HuH-7 (cell line): ENCODE measurements at regions not wholly inside any gene's neighbourhood (a gene's known extent, or its start where the extent isn't known, plus 50 kb on each side); places are given as distances from the start of the nearest gene placed in this dataset.
"Not testable (repeated sequence)": the region's sequence is repeated elsewhere in the genome, so short reads cannot be mapped to it uniquely, and the experiment has no call there.

Experiments used
- DNase-seq: peaks from one replicate; pipeline ENCODE4 v3.0.0; 2011; ENCODE audit warnings: low spot score

DNA sequence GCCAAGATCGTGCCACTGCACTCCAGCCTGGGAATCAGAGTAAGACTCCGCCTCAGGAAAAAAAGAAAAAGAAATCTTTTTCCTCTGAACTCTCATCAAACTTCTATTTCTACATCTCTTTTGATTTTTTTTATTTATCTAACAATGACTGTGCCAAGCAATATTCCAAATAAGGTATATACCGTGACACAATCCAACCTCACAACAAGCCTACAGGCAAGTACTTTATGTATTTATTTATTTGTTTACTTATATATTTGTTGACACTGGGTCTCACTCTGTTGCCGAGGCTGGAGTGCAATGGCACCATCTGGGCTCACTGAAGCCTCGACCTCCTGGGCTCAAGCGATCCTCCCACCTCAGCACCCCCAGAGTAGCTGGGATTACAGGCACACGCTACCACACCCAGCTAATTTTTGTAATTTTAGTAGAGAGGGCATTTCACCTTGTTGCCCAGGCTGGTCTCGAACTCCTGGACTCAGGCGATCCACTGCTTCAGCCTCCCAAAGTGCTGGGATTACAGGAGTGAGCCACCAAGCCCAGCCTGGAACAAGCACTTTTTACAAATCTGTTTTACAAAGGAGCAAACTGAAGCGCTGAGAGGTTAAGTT, 94.9 kb upstream of the CHD2 start:
- no peak for DNase-seq

DNA sequence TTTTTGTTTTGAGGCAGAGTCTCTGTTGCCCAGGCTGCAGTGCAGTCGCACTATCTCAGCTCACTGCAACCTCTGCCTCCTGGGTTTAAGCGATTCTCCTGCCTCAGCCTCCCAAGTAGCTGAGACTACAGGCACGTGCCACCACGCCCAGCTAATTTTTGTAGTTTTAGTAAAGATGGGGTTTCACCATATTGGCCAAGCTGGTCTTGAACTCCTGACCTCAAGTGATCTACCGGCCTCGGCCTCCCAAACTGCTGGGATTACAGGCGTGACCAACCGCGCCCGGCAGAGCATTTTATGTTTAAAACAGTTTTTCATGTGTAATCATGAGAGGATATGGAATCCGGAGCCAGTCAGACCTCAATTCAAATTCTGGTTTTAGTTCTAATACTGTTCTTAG, 94.0 kb upstream of the CHD2 start:
- not testable (repeated sequence) for DNase-seq

DNA sequence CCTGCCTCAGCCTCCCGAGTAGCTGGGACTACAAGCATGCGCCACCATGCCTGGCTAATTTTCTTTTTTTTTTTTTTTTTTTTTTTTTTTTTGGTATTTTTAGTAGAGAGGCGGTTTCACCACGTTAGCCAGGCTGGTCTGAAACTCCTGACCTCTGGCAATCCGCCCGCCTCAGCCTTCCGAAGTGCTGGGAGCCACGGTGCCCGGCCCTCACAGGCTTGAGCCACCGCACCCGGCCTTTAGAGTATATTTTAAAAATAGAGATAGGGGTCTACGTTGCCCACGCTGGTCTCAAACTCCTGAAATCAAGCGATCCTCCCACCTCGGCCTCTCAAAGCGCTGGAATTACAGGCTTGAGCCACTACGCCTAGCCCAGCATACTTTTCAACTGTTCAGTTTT, 93.4 kb upstream of the CHD2 start:
- DNase-seq, result no peak

DNA sequence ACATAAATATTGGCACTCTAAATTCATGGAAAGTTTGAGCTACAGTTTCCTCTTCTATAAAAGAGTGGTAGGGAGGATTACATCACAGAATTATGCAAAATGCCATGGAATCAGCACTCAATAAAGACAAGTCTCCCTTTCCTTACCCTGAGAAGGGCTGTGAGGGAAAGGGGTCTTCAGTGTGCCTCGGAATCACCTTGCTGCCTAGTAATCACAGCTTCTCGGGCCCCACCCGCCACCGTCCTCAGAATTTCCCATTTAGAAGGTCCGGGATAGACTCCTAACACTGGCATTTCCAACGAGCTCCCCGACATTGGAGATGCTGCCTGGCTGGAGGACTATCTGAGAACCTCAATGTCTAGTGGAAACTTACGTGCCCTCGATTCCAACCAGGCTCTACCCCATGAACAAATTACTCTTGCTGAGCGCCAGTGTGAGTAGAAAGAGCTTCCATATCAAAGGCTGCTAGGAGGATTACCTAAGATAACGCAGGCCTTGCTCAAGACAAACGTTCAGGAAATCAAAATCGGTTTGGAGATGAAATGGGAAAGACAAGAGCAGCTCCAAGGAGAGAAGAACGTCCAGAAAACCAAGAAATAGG, 92.1 kb upstream of the CHD2 start:
- DNase-seq, result no peak

DNA sequence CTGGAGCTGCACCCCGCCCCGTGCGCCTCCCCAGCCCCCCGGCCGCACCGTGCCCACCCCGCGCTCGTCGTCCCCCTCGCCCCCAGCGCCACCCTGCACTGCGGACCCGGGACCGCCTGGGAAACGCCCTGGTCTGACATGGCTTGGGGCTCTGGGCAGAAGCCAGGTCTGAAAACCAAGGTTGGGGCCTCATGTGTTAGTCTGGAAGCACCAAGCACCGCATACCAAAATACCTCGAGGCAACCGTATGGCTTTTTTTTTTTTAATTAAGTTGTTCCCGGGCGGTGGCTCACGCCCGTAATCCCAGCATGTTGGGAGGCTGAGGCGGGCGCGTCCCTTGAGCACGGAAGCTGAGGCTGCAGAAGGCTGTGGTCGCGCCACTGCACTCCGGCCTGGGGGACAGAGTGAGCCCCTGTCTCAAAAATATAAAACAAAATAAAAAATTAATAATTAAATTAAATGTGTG, 91.5 kb upstream of the CHD2 start:
- peak; percentile 51 for DNase-seq

DNA sequence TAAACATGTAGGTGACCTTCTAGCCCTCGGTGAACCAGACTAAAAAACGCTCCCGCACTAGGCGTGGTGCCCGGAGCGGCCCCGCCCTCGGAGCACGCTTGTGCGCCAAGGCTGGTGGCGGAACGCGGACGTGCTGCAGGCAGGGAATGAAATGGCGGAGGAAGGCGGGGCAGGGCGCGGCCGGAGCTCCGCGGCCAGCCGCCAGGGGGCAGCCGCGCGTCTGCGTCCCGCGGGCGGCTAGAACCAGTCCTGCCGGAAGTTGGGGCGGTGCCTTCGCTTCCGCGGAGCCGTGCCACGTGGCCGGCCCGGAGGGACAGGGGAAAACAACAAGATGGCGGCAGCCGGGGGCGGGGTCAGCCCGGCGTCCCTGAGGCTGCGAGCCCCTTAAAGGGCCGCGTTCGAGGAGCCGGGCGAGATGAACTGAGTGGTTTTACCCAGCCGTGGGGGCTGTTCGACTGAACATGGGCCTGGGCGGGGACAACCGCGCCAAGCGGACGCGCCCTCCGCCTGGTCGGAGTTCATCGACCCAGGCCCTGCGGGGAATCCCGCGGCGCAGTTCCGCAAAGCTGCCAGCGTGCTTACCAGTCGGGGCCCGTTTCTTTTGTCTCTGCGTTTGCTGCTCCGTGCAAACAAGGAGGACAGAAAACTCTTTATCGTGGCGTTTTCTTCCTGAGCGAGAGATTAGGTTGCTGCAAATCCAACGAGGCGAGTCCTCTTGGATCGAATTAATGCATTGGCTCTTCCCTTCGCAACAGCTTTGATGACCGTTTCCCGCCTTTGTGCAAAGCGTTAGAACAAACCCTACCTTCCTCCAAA, 90.9 kb upstream of the CHD2 start:
- peak; percentile 97 for DNase-seq

DNA sequence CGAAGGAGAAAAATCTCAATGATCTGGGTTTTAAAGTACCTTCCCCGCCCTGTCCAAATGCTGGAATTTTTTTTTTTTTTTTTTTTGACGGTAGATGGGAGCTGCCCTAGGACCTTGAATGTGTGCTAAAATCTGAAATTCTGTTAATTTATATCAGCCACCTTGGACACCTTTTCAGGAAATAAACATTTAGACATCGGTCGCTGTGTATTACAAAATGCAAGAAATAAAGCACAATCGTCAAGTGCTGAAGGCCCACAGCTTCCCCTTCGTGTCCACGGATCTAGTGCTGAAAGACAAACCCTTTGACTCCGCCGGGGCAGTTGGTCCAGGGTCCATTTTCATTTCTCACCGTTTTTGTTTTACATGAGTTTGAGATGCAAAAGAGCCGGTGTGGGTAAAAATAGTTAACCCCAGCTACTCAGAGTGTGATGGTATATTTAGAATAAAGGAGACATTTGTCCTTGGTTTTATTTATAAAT, 90.2 kb upstream of the CHD2 start:
- no peak for DNase-seq

DNA sequence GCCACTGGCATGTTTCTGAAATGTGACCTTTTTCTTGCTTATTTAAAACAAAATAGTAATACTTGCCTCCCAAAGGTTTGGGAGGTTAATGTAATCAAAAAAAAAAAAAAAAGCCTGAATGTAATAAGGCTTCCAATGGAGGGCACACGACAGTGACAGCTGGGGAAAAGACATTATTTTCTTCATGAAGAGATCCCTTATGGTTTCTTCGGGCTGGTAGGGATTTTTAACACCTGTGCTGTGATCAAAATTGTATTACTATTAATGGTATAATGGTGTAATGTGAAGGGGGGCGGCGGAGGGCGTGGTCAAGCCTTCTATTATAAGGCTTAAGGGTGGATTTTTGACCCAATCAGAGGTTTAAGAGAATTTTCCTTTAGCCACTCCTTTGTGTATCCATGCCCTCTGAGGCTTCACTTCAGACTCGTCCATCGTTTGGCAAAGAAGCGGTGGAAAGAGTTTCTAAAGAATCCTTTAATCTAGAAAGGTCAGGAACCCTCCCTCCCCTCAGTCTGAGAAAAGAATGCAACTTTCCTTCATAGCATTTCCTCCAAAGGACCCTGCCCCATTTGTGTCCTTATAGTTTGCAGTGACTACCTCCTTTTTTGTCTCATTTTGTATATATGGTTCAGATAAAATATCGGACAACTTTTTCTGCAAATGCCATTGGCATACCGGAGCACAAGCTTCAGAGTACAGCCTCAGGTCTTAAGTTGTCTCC, 89.5 kb upstream of the CHD2 start:
- peak; percentile 77 for DNase-seq

DNA sequence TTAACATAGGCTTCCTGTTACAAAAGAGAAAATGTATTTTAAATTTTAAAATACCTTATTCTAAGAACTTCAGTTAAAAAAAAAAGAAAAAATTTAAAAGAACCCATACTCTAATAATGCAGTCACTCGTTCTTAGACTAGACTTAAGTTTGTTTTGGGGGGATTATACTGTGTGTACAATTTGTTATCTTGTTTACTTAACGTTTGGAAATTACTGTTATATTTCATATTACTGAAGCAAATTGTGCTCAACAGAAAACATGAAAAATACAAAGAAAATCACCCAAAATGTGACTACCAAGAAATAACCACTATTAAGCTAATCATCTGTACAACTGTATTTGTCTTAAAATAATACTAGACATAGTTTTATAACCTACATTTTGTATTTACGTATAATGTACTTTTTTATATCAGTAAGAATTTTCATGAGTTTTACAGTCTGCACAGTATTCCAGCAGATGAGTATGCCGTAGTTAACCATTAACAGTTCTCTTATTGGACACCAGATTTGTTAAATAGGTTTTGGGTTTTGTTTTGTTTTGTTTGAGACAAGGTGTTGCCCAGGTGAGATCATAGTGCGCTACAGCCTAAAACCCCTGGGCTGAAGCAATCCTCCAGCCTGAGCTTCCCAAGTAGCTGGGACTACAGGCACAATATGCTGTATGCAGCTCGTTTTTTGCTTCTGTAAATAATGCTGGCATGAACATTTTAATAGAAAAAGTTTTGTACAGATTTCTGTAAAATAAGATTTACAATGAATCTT, 88.8 kb upstream of the CHD2 start:
- no peak for DNase-seq

DNA sequence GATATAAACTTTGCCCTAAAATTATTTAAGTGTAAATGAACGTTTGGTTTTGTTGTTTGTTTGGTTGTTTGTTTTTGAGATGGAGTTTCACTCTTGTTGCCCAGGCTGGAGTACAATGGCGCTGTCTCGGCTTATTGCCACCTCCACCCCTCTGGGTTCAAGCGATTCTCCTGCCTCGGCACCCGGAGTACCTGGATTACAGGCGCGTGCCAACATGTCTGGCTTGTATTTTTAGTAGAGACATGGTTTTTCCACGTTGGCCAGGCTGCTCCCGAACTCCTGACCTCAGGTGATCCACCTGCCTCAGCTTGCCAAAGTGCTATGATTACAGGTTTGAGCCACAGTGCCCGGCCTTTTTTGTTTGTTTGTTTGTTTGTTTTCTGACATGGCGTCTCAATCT, 87.9 kb upstream of the CHD2 start:
- DNase-seq, result no peak

DNA sequence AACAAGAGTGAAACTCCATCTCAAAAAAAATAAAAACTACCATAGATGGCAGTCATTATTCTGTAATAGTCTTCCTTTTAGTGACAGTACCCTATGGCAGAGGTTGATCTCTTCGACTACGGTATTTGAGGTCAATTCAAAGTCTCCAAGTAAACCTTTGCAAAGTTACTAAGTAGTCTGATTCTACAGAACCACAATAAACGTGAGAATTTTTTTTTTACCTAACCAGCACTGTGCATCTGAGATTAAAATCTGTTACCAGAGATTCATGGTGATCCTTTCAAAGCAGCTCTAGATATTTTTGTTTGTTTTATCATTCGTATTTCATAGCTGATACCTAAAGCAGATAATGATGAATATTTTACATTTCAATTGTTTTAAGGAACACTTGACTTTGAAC, 86.6 kb upstream of the CHD2 start:
- DNase-seq, result no peak

DNA sequence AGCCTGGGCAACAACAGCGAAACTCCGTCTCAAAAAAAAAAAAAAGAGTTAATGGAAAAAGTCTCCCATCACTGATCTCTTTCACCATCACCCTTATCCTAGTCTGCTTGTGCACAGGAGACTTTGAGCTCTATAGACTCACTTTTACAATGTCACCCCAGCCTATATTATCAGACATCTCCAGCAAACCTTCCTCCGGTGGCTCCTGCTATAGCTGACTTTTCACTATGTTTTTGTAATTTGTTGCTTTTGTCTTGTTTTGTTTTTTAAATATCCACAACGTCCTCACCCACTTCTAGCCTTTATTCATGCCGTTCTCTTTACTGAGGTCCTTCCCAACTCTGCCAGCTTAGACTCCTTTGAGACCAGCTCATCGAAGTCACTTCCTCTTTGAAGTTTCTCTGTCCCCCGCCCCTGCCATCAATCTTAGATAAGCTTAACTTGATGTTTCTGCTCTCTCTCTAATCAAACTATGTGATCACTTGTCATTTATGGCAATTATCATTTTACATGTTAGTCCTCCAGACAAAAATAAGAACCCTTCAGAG, 82.7 kb upstream of the CHD2 start:
- DNase-seq, result no peak

DNA sequence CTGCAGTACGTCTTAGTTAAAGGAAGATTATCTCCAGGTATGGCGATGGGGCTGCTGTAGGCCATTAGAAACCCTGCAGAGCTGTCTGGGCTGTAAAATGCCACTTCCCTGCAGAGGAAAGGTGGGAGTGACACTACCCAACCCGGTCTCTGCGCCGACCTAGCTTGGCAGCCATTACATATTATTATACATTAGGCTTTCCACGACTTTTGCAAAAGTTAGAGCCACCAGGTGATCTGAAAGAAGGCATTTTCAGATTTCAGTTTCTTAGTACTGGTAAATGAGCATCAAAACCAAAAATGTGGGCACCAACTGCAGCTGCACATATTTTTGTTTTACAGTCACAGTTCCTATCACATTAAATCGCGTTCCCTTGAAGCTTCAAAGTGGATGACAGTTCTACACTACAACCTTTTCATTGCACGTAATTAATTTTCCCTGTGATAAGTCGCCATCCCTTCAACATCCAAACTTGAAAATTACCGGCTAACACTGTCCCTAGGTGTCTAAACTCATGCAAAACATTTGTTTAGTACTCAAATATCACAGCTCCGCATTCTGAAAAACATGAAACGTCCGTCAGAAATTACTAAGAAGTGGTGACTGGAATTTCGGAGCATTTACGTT, 81.4 kb upstream of the CHD2 start:
- no peak for DNase-seq

DNA sequence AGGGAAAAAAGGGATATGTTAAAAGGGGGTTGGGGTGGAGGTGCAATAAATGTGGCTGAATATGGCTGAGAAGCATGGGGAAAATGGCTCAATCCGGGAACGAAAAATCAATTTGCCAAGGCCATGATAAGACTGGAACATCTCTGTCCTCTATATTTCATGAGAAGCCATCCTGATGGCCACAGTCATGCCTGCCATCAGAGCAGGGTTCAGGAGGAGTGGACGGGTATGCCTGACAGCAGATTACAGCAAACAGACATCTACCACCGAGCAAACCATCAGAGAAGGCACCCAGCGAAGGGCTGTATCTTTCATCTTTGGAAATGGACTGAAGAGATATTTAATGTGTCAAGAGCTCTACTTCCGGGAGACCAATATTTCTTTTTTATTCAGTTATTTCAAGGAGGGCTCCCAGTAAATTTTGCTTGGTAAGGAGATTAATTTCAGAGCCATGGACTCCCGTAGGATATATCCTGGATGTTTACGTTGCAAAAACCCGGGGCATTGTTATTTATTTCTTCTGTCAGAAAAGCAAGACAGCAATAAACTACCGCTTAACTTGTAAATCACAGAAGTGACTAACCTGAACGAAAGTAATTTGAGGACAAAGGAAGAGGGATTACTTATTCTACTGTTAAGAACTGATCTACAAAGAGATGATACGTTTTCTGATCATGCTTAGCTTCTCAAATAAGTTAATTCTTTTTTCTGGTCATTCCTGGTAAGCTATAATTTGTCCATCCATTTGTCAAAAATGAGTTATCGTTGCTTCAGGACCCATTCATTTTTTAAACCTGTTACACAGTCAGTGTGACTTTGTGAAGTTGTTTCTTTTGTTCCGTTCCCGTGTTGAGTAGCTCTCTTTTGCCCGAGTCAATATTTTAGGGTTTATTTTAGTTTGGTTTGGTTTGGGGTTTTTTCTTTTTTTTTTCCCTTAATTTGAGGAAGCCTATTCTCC, 80.6 kb upstream of the CHD2 start:
- no peak for DNase-seq

DNA sequence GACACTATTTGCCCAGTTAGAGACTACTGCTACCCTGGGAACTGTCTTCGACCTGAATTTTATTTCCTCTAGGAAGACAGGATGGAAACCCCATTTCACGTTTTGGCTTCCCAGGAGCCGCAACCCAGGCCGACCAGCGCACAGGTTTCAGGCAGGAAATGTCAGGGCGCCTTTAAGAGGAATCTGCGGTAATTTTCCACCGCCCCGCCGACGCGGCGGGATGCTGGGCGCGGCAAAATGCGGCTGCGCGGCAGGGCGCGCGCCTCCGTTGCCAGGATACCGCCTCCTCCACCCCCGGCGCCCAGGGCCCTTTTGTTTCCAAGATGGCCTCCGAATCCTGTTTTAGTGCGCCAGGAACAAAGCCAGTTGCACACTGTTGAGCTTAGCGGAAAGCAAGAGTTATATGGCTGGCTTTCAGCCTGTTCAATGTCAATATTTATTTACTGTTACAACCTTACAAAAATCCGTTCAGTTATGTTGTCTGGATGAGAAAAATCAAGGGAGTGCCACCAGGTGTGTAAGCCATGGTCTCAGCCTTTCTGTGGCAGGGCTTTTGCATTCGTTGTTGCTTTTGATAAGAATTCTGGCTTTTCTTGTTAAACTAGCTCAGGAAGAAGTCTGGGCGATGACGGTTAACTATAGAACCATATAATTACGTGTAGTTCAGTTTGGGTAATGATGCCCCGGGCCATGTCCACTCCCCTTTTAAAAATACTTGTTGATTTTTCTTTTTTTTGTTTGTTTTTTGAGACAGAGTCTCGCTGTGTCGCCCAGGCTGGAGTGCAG, 79.7 kb upstream of the CHD2 start:
- peak; percentile 93 for DNase-seq

DNA sequence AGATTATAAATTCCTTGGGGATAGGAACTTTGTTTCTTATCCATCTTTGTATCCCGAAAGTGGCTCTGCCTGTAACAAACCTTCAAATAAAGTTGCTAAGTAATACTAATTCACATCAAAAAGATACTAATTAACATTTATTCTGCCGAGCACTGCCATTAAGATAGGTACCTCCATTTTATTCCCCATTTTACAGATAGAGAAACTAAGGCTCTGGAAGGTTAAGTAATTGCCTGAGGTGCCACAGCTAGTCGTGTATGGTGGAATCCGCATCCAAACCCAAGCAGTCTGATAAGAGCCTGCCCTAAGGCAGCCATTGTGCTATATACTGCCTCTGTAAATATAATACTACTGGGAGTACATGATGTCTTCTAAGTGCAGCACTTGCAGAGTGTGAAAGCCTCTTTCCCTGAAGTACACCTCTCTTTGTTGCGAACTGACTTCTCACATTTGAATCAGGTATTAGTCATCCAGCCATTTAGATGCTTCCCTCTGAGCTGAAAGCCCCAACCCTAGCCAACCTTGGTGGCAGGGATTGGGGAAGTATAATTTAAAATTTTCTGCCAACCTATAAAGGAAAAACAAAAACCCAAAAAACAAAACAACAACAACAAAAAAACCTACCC, 78.5 kb upstream of the CHD2 start:
- DNase-seq, result no peak

DNA sequence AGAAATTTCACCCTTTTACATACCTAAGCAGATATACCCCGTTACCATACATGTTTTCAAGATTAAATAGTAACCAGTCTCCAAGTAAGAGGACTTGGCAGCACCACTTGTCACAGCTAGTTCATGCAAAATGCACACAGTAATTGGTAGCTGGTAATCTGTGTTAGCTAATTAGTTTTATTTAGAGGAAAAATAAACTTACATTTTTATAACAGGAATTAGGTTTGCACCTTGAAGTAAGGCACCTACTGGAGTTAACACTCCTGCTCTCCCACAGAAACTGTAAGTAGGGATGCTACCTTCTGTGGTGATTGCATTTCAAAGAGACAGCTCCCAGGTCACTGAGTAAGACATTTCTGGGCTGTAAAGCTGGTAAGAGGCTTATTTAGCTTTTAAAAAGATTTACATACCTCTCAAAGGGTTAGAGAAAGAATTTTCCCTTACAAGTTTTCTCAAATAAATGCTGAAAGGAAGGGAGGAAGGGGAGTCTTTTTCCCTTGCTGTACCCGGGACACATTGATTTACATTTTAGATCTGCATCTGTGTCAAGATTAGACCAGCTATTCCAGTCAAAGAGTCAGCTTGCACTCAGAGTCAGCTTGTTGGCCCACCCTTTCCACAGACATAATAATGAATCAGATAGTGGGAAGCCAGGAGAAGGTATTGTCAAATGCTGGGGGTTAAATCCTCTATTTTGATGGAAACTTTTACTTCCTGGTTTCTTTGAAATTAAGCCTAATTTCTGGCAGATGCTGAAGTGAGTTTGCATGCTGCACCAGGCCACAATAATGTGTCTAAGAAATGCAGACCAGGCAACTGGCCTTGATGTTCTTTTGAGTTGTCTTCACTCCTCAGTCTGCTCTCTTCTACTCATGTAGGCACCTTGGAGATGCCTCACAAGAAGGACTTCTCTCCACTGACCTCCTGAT, 77.6 kb upstream of the CHD2 start:
- no peak for DNase-seq
